Left lung (tissue), 4 donors: ENCODE measurements at regions not wholly inside any gene's neighbourhood (a gene's known extent, or its start where the extent isn't known, plus 50 kb on each side); places are given as distances from the start of the nearest gene placed in this dataset.

ENCODE experiments used
- ATAC-seq: fragments of 200-7000 bp; cut with Tn5 transposase; one replicate; pipeline ENCODE4 v1.9.1; 2020; ENCODE audit warnings: moderate library complexity
- DNase-seq, 4 donors: peaks; one replicate each; pipeline ENCODE4 v3.0.0-alpha.2; 2013 to 2020
- H3K27ac ChIP-seq, 2 donors: fragments of 200-600 bp; sonication (generic) in 1 of 2; one replicate each; pipeline versions ENCODE4 v1.5.0 to v1.8.0; 2020 to 2021
- H3K27me3 ChIP-seq, 2 donors: fragments of 200-600 bp; sonication (generic) in 1 of 2; one replicate each; pipeline versions ENCODE4 v1.5.0 to v1.8.0; 2020 to 2021
- H3K36me3 ChIP-seq, 2 donors: fragments of 200-600 bp; sonication (generic) in 1 of 2; one replicate each; pipeline versions ENCODE4 v1.5.0 to v1.8.0; 2020 to 2021
- H3K4me1 ChIP-seq, 2 donors: fragments of 200-600 bp; one replicate each; pipeline ENCODE4 v1.8.0; 2021
- H3K4me3 ChIP-seq, 2 donors: fragments of 200-600 bp; sonication (generic) in 1 of 2; one replicate each; pipeline versions ENCODE4 v1.5.0 to v1.8.0; 2020 to 2021; ENCODE audit warnings: mild to moderate bottlenecking in 1 of 2
- H3K9me3 ChIP-seq, 2 donors: fragments of 200-600 bp; sonication (generic) in 1 of 2; one replicate each; pipeline versions ENCODE4 v1.5.0 to v1.8.0; 2020 to 2021
- CTCF ChIP-seq, 2 donors: fragments of 200-600 bp; sonication (generic) in 1 of 2; IDR thresholded peaks; one replicate each; pipeline versions ENCODE4 v1.5.0 to v1.8.0; 2021; ENCODE audit warnings: antibody characterized with exemption in 2 of 2
- intact Hi-C, 2 donors: fragments of 100-400 bp; cut with DNase I; formaldehyde crosslinking; loops; one replicate each; pipeline versions ENCODE4 v1.11.2 to v1.14.2; 2022
- donor health status: DM: no; HTN: yes; CAD: no.
- donor health status: DM: no; HTN: no; CAD: no.

- TF ChIP-seq CTCF (IDR thresholded peaks at IDR 0.05), result no peak
- no peaks in the 10 kb centered on the region for H3K9me3 ChIP-seq
- no peaks in the 10 kb centered on the region for H3K36me3 ChIP-seq
- ATAC-seq (no peak), DNase-seq (no peak)
- H3K4me3 ChIP-seq, result no peak overlapping the region
- no peaks in the 10 kb centered on the region for H3K27me3 ChIP-seq
- intact Hi-C loops, result no loop called here
- H3K27ac ChIP-seq, result no peak overlapping the region
- H3K4me1 ChIP-seq, result no peaks in the 10 kb centered on the region
These were observed 62.4 kb upstream of the RARB start for GRCh38 chr3:25365636-25366035.

GRCh38 chr3:25367025-25367424 lies 61.0 kb upstream of the RARB start:
- Histone ChIP-seq H3K4me1 (no peaks in the 10 kb centered on the region), H3K4me3 (no peak overlapping the region), H3K27me3 (no peaks in the 10 kb centered on the region), H3K36me3 (no peaks in the 10 kb centered on the region), H3K27ac (no peak overlapping the region), H3K9me3 (no peaks in the 10 kb centered on the region)
- DNase-seq (no peak), ATAC-seq (no peak)
- intact Hi-C loops, result no loop called here
- no peak for TF ChIP-seq CTCF (IDR thresholded peaks at IDR 0.05)

- ATAC-seq (no peak), DNase-seq (no peak)
- Histone ChIP-seq H3K9me3 (no peaks in the 10 kb centered on the region), H3K27ac (no peak overlapping the region), H3K36me3 (no peaks in the 10 kb centered on the region), H3K4me1 (no peaks in the 10 kb centered on the region), H3K27me3 (no peaks in the 10 kb centered on the region), H3K4me3 (no peak overlapping the region)
- intact Hi-C loops, result no loop called here
- no peak for TF ChIP-seq CTCF (IDR thresholded peaks at IDR 0.05)
These were observed 55.9 kb upstream of the RARB start for GRCh38 chr3:25372167-25372566.

- no peak overlapping the region for H3K4me3 ChIP-seq
- peaks cover 0 to 5% of the 10 kb centered on the region in 2 donors for H3K4me1 ChIP-seq
- no peaks in the 10 kb centered on the region for H3K27me3 ChIP-seq
- DNase-seq (no peak), ATAC-seq (no peak)
- intact Hi-C loops, result no loop called here
- TF ChIP-seq CTCF (IDR thresholded peaks at IDR 0.05), result no peak
- H3K9me3 ChIP-seq, result no peaks in the 10 kb centered on the region
- H3K36me3 ChIP-seq, result no peaks in the 10 kb centered on the region
- no peak overlapping the region for H3K27ac ChIP-seq
These were observed 51.7 kb upstream of the RARB start for GRCh38 chr3:25376340-25376739.

GRCh38 chr3:25377042-25377441 lies 51.0 kb upstream of the RARB start:
- DNase-seq (no peak), ATAC-seq (no peak)
- H3K27ac ChIP-seq, result no peak overlapping the region
- intact Hi-C loops, result no loop called here
- H3K36me3 ChIP-seq, result no peaks in the 10 kb centered on the region
- TF ChIP-seq CTCF (IDR thresholded peaks at IDR 0.05), result no peak
- H3K27me3 ChIP-seq, result no peaks in the 10 kb centered on the region
- no peak overlapping the region for H3K4me3 ChIP-seq
- no peaks in the 10 kb centered on the region for H3K9me3 ChIP-seq
- peaks cover 0 to 5% of the 10 kb centered on the region in 2 donors for H3K4me1 ChIP-seq
